Lower leg skin (tissue), 4 donors: ENCODE measurements at regions not wholly inside any gene's neighbourhood (a gene's known extent, or its start where the extent isn't known, plus 50 kb on each side); places are given as distances from the start of the nearest gene placed in this dataset.

Experiments
- DNase-seq, 2 donors: peaks; one replicate each; pipeline ENCODE4 v3.0.0-alpha.2; 2019; ENCODE audit warnings: low spot score in 2 of 2
- H3K4me3 ChIP-seq: fragments of 200-600 bp; sonication (generic); 2 replicates; pipeline ENCODE4 v1.5.1; 2017; ENCODE audit warnings: mild to moderate bottlenecking, low read depth; ENCODE audit not compliant: poor library complexity, severe bottlenecking
- POLR2A ChIP-seq, 2 donors: fragments of 450-650 bp; IDR thresholded peaks; one replicate each; pipeline ENCODE4 v1.6.1; 2016 to 2017; ENCODE audit warnings: antibody characterized with exemption in 2 of 2, mild to moderate bottlenecking in 1 of 2, moderate library complexity in 1 of 2
- WGBS, 2 donors: methylation state at CpG; one replicate each; pipeline ENCODE4 v1.1.5; 2018; 5-methylcytosine and 5-hydroxymethylcytosine counted together
- intact Hi-C: fragments of 100-400 bp; cut with DNase I; formaldehyde crosslinking; loops from one replicate; pipeline ENCODE4 v1.15.0; 2023; ENCODE audit warnings: low total_unique reads
- TF ChIP-seq, protein P1 (sequence below), 3 donors: fragments of 450-650 bp; IDR thresholded peaks; one replicate each; pipeline ENCODE4 v1.5.1; 2016; ENCODE audit warnings: antibody characterized with exemption in 3 of 3, mild to moderate bottlenecking in 3 of 3, moderate library complexity in 2 of 3

DNA sequence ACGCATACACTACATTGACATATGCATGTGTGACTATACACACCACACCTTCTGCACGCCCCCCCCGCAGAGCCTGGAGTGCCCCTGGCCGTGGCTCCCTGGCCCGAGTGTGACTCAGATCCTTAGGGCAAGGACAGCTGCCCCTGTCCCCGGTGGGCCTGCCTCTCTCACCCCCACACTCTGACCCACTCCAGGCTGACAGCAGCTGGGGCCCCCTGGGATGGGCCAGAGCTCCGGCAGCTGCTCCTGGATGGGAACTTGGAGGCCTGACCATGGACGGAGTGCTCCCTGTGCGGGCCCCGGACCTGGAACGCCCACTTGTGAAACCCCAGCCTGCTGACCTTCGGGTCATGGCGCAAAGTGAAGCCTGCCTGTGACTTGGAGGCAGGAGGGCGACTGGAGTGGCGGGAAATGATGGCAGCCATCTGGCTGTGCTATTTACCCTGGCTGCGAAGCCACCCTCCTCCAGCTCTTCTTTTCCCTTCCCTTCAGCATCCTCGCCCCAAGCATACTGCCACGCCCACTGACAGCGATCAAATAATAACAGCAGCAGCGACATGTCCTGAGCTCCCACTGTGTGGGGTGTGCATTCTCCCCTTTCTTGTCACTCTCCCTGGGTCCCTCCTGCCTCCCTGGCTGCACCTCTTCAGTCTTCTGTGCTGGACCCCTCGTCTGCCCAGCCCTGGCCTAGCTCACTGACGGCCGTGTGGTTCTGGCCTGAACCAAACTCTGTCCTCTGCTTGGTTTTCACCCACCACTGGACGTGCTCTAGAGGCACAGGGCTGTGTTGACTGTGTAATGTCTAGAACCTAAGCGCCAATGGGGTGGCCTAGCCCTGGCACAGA lies 90.7 kb upstream of the MEF2A start:
- intact Hi-C loops = no loop called here
- no peak overlapping the region for H3K4me3 ChIP-seq
- WGBS, 2 donors = 78 to 81% methylated on average over 21 to 24 of the region's 25 CpGs
- TF ChIP-seq, protein P1, sequence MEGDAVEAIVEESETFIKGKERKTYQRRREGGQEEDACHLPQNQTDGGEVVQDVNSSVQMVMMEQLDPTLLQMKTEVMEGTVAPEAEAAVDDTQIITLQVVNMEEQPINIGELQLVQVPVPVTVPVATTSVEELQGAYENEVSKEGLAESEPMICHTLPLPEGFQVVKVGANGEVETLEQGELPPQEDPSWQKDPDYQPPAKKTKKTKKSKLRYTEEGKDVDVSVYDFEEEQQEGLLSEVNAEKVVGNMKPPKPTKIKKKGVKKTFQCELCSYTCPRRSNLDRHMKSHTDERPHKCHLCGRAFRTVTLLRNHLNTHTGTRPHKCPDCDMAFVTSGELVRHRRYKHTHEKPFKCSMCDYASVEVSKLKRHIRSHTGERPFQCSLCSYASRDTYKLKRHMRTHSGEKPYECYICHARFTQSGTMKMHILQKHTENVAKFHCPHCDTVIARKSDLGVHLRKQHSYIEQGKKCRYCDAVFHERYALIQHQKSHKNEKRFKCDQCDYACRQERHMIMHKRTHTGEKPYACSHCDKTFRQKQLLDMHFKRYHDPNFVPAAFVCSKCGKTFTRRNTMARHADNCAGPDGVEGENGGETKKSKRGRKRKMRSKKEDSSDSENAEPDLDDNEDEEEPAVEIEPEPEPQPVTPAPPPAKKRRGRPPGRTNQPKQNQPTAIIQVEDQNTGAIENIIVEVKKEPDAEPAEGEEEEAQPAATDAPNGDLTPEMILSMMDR (IDR thresholded peaks at IDR 0.05) = no peak
- no peak for TF ChIP-seq POLR2A (IDR thresholded peaks at IDR 0.05)
- no peak for DNase-seq

DNA sequence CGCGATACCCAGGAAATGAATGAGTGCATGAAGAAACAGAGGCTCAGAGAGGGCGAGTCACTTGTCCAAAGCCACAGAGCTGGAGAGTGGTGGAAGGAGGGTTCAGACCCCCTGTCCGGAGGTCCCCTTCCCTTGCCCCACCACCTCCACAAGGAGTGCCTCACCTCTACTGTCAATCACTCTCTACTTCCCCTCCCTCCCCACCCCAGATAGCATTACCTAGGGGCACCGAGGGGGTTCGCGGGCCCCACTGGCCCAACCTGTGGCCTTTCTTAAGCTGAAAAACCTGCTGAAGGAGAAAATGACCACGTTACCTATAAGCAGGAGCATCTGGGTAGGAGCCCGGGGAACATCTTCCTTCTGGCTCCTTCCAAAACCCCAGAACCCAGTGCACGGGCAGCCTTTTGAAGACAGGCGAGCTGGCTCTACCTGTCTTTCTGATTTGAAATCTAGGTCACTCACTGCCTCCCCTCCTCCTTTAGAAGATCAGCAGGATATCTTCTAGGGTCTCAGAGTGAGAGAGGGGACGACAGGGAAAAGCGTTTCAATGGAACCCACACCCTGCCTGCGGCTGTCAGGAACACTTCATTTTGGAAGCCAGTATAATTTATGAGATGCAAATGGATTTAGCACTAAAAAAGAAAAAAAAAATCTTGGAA lies 89.9 kb upstream of the MEF2A start:
- no peak for DNase-seq
- H3K4me3 ChIP-seq = no peak overlapping the region
- intact Hi-C loops = no loop called here
- 58 to 68% methylated on average over 14 of the region's 14 CpGs for WGBS, 2 donors
- TF ChIP-seq, protein P1 (IDR thresholded peaks at IDR 0.05) = no peak
- TF ChIP-seq POLR2A (IDR thresholded peaks at IDR 0.05) = no peak

DNA sequence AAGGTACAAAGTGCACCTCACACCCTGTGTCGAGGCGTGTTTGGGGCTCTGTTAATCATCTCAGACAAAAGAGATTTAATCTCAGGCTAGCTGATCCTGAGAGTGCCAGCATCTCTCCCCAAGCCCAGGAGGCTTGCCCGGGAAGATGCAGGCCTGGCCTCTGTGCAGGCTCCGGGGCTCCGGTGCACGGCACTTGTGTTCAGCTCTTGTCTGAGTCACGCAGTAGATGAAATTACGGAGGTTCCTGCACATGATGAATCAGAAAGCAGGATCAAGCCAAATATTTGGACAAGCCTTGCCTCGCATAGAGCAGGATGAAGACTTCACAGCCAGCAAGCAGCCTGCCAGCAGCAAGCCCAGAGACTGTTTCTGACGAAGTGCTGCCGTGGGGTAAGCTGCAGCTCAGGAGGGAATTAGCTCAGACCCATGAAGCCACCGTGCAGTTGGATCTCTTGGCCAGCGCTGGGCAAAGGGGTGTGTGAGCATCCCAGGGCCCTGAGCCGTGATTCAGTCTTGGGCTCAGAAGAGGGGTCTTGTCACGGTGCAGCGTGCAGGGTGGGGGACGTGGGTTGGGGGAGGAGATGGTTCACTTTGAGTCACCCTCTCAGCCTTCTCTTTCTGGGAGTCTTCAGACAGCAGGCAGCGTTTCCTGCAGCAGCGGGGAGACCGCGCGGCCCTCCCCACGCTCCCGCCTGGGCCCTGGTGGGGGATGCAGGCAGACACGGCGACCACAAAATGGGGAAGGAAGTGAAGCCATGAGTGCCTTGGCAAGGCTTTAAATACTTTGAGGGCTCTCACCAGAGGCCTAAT lies 89.2 kb upstream of the MEF2A start:
- TF ChIP-seq, protein P1 (IDR thresholded peaks at IDR 0.05) = no peak
- TF ChIP-seq POLR2A (IDR thresholded peaks at IDR 0.05) = no peak
- WGBS, 2 donors = 25 to 33% methylated on average over 22 to 26 of the region's 26 CpGs
- intact Hi-C loops = no loop called here
- peak; percentile 78 to 93 for DNase-seq
- no peak overlapping the region for H3K4me3 ChIP-seq

DNA sequence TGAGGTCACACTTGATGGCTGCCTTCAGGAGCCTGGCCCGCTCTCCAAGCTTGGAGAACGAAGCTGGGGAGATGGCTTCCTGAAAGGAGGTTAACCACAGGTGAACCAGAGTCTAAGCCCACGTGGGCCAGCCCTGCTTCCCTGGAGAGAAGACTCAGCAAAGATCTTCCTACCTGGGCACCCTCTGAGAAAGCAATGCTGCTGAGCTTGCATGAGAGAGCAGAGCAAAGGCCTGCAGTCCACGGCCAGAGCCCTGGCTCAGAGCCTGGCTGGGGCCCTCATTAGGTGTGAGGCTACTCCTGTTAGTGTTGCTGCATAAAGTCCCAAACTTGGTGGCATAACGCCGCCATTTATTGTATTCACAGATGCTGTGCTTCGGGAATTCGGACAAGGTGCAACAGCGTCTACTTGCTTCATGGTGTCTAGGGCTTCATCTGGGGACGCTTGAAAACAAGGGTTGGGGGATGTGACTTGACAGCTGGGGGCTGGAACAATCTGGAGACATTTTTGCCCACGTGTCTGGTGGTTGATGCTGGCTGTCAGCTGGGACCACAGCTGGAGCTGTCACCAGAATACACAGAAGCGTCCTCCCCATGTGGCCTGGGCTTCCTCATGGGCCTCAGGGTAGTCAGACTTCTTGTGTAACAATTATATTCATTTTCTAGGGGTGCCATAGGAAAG lies 87.9 kb upstream of the MEF2A start:
- WGBS, 2 donors = 80 to 89% methylated on average over 12 of the region's 12 CpGs
- H3K4me3 ChIP-seq = no peak overlapping the region
- TF ChIP-seq, protein P1 (IDR thresholded peaks at IDR 0.05) = no peak
- TF ChIP-seq POLR2A (IDR thresholded peaks at IDR 0.05) = no peak
- DNase-seq = no peak
- intact Hi-C loops = no loop called here

DNA sequence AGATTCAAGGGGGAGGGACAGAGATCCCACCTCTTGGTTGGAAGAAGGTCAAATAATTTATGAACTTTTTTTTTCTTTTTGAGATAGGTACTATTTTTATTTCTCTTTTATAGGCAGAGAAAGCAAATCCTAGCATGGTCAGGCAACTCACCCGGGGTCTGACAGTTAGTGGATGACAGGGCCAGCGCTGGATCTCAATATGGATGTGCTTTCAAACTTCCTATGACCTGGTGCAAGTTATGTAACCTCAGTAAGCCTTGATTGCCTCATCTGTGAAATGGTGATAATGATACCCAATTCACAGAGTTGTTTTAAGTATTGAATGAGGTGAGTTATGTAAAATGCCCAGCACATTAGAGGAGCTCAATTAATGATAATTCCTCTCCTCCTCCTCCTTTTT lies 86.8 kb upstream of the MEF2A start:
- no peak overlapping the region for H3K4me3 ChIP-seq
- 89 to 92% methylated on average over 2 of the region's 2 CpGs for WGBS, 2 donors
- DNase-seq = no peak
- intact Hi-C loops = no loop called here
- no peak for TF ChIP-seq POLR2A (IDR thresholded peaks at IDR 0.05)
- TF ChIP-seq, protein P1 (IDR thresholded peaks at IDR 0.05) = no peak
